SKM-1 treated with dmso at 0.1 percent for 144 hours (cell line): ENCODE measurements at regions not wholly inside any gene's neighbourhood (a gene's known extent, or its start where the extent isn't known, plus 50 kb on each side); places are given as distances from the start of the nearest gene placed in this dataset.
"Not testable (repeated sequence)": the region's sequence is repeated elsewhere in the genome, so short reads cannot be mapped to it uniquely, and the experiment has no call there.

Experiments
- DNase-seq: peaks from one replicate; lab custom pipeline; 2025; ENCODE audit not compliant: unreplicated experiment; lab: John Stamatoyannopoulos, UW

- no peak for DNase-seq
Observed at GRCh38 chr19:32063601-32064000, 281.8 kb upstream of the ZNF507 start.

DNA sequence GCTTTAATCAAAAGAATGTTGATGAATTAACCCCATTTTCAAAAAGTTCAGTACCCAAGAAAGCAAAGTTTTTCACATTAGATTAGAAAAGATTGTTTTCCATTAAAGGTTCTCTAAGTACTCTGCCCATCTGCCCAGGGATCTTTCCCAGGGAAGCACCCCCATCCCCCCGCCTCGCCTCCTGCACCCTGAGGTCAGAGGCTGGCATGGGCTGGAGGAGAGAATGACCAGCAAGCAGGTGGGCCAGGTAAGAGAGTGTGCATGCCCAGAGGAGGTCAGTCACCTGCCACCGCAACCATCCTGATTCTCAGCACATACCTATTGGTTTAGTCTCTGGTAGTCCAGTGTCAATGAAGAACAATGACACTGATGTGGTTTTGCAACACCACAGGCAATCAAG is 279.4 kb upstream of the ZNF507 start:
- DNase-seq = no peak

- no peak for DNase-seq
Observed at GRCh38 chr19:32067685-32068084, 277.7 kb upstream of the ZNF507 start.

- no peak for DNase-seq
Observed at GRCh38 chr19:32068793-32069192, 276.6 kb upstream of the ZNF507 start.

DNA sequence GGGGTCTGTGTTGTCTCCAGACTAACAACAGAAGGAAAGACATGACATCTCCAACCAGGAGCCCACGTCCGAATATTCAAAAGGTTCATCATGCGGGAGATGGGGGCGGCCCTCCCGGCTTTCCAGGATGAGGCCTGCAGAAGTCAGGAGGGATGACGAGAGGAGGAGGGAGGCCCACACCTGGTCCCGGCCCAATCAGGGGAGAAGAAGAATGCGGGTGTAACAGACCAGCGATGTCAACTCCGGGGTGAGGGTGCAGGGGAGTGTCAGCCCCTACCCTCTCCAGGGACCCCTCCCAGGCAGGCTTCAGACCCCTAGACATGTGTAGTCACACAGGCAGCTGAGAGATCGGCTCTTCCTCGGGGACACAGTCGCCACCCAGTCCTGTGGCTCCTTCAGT is 275.3 kb upstream of the ZNF507 start:
- DNase-seq = no peak

- no peak for DNase-seq
Observed at GRCh38 chr19:32082028-32082427, 263.4 kb upstream of the ZNF507 start.

GRCh38 chr19:32084756-32085363 is 260.6 kb upstream of the ZNF507 start:
- DNase-seq = not testable (repeated sequence)

DNA sequence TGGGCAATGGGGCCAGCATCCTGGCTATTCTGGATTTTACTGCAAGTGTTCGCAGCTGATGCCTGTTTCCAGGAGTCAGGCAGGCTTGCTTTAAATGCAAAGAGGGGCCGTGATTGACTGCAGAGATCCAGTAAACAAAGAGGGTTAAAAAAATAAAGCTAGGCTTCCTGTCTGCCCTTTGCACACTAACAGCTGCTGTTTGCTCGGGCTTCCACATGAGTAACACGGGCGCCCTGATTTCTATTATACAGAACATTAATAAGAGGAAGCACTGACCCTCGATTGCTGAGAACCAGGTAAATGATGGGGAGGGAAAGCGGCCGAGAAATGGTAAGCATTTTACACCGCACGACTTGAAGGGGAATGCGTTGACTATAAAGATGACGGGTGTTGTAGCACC is 254.2 kb upstream of the ZNF507 start:
- DNase-seq = no peak

DNA sequence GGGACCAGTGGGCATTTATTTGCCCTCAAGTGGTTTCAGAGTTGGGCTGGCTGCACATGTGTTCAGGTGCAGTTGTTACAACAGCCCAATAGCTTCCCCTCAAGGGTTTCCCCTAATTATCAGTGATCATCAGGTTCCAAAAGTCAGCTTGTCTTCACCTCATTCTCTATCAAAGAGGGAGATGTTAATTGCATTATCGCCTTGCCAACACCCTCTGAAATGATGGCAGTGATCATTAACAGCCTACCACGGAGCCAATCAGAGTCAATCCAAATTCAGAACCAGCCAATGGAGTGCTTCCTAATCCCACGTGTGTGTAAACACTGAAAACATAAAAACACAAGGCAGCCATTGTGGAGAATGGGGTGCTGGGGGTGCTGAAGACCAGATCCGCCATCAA is 248.4 kb upstream of the ZNF507 start:
- no peak for DNase-seq

GRCh38 chr19:32097620-32098019 is 247.8 kb upstream of the ZNF507 start:
- DNase-seq = no peak

DNA sequence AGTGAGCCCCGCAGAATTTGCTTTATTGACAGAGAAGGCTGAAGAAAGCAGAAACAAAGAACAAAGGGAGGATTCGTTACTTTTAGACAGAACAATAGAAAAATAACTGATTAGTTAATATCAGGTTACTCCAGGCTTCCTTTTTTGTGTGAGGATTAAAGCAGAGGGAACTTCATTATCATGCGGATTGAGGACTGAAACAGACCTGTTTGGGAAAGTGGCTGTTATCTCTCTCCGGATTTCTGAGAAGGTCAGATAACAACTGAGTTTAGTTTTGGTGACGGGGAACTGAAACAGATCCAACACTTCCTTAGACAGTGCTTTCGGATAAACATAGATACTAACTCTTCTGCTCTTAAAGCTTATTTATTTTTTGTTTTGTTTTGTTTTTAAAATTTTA is 246.4 kb upstream of the ZNF507 start:
- DNase-seq = no peak

DNA sequence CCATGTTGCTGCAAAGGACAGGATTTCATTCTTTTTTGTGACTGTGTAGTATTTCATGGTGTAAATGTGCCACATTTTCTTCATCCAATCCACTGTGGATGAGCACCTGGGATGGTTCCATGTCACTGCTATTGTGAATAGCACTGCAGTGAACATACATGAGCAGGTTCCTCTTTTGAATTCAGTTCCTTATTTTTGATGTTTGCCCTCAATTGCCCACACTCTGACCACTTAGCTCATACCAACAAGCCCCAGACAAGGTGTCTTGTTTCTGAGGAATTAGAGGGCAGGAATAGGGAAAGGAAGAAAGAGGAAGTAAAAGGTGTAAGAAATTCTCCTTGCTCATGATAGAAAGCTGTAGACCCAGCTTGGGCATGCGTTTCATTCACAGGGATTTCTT is 244.2 kb upstream of the ZNF507 start:
- peak; percentile 21 for DNase-seq

GRCh38 chr19:32103541-32103940 is 241.9 kb upstream of the ZNF507 start:
- no peak for DNase-seq

GRCh38 chr19:32104153-32104849 is 241.1 kb upstream of the ZNF507 start:
- no peak for DNase-seq

GRCh38 chr19:32104850-32105235 is 240.6 kb upstream of the ZNF507 start:
- DNase-seq = no peak

DNA sequence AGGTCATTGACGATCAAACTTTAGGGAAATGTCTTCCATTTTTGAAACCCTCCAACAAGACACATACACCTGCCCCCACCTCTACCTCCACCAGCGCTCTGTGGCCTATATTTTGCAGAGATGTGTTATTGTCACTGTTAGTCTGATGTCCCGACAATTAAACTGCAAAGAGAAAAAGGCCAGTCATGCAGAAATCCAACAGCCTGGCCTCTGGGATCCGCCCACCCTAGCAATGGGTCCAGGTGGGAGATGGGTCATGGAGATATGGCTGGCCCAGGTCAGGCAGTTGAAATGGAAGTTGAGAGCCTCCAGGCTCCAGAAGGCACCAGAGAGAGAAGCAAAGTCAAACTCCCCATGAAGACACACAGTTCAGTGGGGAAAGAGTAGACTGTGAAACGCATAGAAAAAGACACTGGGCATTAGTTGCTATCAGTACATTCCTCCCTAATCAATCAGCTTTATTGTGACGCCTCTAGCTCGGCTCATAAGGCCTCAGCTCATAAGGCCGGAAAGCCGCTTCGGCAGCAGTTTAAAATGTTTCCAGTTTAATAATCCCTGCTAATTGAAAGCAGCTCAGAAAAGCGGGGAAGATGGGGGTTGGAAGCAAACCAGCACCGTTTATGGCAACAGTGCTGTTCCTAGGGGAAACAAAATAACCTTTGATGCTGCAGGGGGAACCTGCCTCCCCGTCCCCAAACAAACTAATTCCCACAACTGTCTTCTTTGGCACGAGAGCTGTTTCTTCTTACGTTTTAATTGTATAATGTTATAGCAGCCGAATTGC is 239.7 kb upstream of the ZNF507 start:
- DNase-seq = no peak

- no peak for DNase-seq
Observed at GRCh38 chr19:32122258-32122657, 223.2 kb upstream of the ZNF507 start.

- DNase-seq = no peak
Observed at GRCh38 chr19:32123355-32123940, 222.0 kb upstream of the ZNF507 start.

GRCh38 chr19:32124585-32124984 is 220.8 kb upstream of the ZNF507 start:
- no peak for DNase-seq

DNA sequence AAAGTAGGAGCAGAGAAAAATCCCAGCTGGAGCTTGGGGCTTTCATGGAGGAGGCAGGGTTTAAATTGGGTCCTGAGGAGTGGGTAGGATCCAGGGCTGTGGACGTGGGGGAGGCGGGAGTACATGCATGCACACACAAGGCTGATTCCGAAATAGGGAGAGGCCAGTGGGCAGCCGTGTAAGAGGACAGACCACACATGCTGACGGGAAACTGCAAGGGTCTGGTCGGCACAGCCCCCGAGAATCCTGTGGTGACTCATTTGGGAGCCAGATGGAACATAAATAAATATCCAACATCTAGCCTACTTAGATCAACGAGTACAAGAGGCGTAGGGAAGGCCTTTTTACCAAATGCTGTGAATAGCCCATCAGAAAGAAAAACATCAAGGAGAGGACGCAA is 216.3 kb upstream of the ZNF507 start:
- no peak for DNase-seq

DNA sequence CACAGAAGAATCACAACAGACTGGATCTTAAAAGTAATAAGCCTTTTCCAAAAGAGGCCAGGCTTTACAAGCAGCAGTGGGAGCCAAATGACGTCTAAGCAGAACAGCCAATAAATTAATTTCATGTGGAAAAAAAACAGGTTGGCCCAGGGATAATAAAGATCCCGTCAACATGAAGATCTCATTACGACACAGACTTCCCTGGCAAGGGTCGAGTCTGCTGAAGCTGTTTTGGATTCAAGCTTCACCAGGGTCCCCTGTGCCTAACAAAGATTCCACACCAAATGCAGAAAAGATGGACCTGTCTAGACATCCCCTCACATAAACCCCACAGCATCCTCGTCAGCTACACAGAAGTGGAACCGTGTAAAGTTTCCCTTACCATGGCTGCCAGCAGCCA is 215.1 kb upstream of the ZNF507 start:
- no peak for DNase-seq

DNA sequence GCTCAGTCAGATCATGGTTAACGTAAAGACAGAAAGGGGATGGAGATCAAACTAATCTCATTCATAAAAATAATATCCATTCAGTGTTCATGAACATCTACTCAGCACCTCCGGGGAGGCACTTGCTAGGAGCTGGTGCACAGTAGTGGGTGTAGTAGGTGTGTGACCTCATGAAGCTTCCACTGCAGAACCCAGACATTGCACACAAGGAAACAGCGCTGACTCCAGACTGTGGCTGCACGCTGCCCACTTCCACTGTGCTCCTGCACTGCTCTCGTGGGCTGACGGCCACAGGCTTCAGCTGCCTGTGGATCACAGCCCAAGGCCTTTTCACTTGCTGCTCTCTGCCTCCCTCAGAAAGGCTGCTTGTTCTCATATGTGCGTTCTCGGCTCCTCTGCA is 214.4 kb upstream of the ZNF507 start:
- DNase-seq = no peak
